Retina (tissue), 1 donor: ENCODE measurements at regions not wholly inside any gene's neighbourhood (a gene's known extent, or its start where the extent isn't known, plus 50 kb on each side); places are given as distances from the start of the nearest gene placed in this dataset.

Source experiments
- DNase-seq: peaks from one replicate; pipeline ENCODE4 v3.0.0-alpha.2; 2016

GRCh38 chr4:127049526-127049925, 583.2 kb upstream of the INTU start:
- DNase-seq, result no peak

- no peak for DNase-seq
Measured at GRCh38 chr4:127052742-127053141, 580.0 kb upstream of the INTU start.

DNA sequence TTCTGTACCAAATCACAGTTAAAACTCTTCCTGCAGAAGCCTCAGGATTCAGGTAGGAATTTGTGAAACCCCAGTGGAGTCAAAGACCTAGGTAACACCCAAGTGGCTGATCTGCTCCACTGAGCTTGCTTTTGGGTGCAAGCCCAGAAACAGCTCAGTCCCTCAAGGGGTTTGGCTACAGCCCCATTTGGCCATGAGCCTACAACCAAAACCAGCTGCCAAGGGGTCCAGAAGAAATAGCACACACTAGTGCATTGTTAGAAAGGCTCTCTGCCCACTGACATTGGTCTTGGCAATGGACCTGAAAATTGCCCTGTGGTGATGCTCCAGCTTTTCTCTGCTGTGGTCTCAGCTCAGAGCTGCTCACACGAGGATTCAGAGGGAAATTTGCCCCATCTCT, 577.4 kb upstream of the INTU start:
- DNase-seq, result no peak

DNA sequence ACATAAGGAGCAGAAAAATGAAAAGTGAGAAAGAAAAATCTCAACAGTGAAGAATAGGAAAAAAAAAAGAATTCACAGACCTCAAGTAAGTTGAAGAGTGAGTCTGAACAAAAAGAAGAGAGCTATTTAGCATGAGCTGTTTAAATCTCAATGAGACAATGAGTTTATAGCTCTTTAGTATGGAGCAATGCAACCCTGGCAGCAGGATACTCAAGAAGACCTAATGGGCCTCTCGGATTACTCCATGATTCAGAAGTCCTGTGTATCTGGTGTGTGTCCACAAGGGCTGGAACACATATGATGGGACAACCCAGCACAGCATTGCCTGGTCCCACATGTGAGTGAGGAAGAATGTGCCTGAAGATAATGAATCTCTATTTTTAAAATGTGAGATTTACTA, 563.1 kb upstream of the INTU start:
- DNase-seq, result no peak

- no peak for DNase-seq
Measured at GRCh38 chr4:127071443-127071842, 561.3 kb upstream of the INTU start.

DNA sequence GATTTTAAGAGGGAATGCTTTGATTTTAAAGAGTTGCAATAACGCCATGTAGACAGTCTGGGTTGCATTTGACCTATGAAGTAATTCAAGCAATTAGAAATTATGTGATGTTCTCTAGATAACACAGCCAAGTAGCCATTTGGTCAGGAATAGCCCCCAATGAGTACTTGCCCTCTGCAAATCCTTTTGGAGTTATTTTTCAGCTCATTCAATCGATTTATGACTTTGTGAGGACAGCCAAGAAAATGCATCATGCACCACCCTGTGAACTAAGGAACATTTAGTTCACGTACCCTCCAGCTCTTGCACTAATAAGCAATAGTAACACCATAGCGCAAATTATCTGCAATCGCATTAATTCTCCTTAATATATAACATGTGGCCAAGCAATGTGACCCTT, 552.6 kb upstream of the INTU start:
- DNase-seq, result no peak

DNA sequence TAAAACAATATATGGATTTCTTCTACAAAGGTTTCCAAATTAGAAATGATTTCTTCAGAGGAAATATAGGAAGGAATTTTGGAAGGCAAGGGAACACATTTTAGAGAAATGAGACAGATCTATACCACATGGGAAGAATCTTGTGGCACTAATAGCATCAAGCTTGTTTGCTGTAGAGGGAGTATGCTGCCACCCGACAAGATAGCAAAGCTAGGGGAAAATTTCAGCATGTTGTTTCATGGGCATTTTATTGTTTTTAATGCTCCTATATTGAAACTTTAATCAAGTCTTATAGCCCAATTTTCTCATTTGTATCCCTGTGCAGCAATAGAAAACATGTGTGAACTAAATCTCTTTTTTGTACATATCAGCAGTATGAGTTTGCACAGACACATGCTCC, 551.7 kb upstream of the INTU start:
- no peak for DNase-seq

GRCh38 chr4:127082986-127083385, 549.8 kb upstream of the INTU start:
- DNase-seq, result no peak

DNA sequence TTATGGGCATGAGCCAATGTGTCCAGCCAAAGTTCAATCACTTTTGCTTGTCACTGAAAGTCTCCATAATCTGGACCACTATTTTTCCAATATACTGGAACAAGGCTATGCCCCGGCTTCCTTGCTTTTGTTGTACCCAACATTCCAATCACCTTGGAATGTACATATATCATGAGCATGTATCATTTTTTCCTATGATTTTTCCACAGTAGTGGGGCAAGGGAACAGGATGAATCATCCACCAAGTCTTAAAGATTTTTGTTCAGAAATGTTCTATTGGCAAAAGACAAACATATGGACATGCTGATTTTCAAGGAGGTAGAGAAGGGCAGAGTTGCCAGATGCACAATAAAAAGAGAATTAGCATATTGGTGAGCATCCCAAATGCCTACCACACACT, 548.1 kb upstream of the INTU start:
- no peak for DNase-seq

GRCh38 chr4:127097061-127097460, 535.7 kb upstream of the INTU start:
- no peak for DNase-seq

- DNase-seq, result no peak
Measured at GRCh38 chr4:127102361-127102760, 530.4 kb upstream of the INTU start.

GRCh38 chr4:127103681-127104115, 529.1 kb upstream of the INTU start:
- DNase-seq, result no peak

- DNase-seq, result no peak
Measured at GRCh38 chr4:127113844-127114362, 518.9 kb upstream of the INTU start.

DNA sequence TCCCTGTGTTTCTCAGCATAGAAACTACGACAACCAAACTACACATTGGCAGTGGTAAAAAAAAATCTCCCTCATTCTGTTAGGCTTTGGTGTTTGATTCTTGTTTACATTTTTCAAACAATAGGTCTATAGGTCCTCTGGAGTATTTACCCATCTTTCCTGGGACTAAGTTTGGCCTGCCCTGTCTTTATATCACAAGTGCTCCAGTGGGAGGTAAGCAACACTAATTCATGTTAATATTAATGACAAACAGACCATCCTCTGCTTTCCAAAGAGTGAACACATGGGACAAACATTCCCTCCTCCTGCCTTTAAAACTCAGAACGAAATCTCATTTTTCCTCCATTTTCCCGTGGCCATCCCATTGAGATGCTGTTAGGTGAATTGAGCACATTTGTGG, 514.1 kb upstream of the INTU start:
- no peak for DNase-seq

DNA sequence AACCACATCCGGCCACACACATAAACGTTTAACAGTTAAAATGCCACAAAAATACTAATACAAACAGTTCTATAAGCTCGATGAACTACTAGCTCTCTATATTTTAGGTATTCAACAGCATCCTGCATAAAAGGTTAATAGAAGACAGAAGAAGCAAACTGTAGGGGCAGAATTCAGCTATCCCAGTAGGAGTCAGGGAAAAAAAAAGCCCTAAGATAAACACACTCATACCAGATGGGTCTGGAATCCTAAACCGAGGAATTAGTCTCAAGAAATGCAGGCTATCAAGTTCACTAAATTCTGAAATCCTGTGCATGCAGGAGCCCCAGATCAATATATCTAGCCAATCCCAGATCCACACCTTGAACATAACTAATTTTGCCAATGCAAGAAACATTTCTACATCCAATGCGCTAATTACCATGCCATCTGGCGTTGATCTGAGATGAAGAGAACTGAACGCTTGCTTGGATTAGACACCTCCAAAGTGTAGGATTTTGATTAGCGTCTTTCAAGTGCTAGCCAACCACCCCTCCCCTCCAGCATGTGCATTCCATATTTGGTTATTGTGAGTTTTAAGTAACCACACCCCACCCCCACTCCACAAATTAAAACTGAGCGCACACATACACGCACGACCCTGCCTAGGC, 512.2 kb upstream of the INTU start:
- no peak for DNase-seq

DNA sequence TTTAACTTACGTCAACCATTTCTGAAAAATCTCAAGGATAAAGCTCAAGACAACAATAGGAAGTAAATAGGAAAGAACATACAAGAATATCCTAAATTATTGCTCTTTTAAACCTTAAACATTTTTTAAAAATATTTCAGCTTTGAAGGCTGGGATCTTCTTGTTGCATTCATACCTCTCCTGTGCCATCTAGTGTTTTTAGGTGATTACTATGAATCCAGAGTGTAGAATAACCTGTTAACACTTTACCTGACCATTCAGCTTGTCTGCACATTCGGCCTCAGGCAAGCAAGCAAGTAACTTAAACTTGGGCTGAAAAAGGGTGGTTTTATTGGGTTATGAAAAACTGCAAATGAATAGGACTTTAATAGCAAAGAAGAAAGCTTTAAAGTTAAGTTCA, 507.8 kb upstream of the INTU start:
- no peak for DNase-seq

GRCh38 chr4:127126718-127127117, 506.0 kb upstream of the INTU start:
- DNase-seq, result no peak

DNA sequence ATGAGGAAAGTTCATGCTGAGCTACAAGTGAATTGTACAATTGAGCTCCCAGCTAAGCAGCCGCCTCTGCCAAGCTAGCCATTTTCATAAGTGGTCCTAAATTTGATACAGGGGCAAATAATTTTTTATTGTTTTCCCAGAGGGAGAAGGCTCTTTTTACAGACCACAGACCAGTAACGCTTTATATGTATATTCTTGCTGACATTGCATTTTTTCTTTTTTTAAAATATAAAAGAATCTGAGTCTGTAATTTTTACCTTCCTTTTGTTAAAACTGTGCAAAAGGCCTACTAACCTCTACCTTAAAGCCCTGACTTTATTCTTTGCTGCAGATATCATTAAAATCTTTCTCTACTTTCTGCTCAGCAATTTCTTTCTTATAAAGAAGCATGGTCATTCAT, 501.2 kb upstream of the INTU start:
- no peak for DNase-seq

DNA sequence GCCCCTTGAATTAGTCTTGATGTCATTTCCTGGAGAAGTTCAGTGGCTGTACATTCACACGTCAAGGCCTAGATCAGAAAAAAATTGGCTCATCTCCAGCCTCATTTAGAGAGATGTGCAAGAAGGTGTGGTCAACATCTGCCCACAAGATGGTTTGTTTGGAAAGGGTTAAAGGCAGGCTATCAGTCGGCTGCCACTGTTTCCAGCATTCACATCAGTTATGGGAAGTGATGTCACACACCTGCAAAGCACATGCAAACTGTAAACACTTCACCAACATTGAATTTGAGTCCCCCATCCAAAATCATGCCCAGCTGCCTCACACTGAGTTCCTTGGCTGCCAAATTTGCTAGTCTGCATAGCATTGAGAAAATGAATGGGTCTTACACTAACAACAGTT, 498.3 kb upstream of the INTU start:
- DNase-seq, result no peak

DNA sequence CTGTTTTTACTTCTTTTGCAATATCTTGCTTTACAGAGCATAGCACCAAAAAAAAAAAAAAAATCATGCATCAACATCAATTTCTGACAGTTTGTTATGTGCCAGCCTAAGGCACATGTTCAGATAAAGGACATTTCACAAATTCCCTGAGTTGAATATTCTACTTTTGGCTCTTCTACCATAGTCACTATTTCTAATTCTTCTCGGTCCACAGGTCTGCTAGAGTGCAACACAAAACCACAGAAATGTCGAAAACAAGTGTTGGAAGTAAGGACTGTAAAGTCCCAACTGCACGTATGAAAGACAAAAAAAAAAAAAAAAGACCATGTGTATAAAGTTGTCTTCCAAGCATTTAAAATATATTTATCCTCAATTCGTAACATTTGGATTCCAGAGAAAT, 494.2 kb upstream of the INTU start:
- no peak for DNase-seq

- DNase-seq, result no peak
Measured at GRCh38 chr4:127139788-127140286, 492.9 kb upstream of the INTU start.

DNA sequence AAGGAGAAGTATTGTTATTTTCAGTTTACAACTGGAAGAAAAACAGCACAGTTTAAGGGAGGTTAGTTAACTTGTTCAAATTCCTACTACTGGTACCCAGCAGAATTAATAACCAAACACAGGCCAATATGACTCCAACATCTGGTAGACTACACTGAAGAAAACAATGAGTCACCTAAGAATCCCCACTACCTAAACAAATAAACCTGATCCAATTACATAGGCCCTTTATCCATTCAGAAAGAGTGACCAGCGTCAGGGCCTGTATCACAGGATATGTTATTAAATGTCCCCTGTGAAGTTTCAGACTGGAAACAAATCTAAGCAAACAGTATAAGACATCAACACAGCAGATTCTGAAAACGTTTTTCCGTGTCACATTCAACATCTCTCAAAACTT, 492.5 kb upstream of the INTU start:
- no peak for DNase-seq

- no peak for DNase-seq
Measured at GRCh38 chr4:127141856-127142255, 490.9 kb upstream of the INTU start.

DNA sequence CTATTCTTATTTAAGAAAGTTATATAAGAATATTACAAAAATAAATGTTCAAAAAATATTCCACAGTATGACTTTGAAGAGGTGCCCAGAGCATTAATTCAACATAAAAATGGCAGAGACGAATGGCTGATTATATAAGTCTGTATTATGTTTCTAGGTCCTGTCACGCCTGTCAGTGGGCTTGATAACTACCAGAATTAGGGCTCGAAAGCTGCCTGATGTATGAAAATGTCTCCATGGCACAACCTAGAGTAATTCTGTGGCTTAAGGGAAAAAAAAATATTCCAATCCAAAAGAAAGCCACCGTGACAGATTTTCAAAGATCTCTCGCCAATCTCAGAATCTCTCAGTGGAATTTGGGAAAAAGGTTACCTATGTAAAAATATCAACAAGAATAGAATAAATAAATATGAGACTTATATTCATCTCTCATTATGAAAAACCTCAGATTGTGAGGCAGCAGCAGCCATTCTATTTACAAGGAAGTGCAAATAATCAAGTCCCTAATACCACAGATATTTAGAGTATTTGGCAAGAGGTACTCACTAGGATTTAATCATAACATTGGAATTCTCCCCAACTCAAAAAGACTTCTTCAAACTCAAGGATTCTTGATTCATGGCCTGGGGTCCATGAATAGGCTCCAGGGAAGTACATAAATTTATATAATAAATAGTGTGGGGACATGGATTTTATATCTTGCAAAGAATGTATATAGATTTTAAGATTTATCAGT, 489.1 kb upstream of the INTU start:
- no peak for DNase-seq
